ENCODE measurements at regions not wholly inside any gene's neighbourhood (a gene's known extent, or its start where the extent isn't known, plus 50 kb on each side); places are given as distances from the start of the nearest gene placed in this dataset.
"Not testable (repeated sequence)": the region's sequence is repeated elsewhere in the genome, so short reads cannot be mapped to it uniquely, and the experiment has no call there.

GRCh38 chr12:9293391-9293790, 85.2 kb upstream of the PZP start:
- DNase-seq; in situ Hi-C loops (cut with MboI; ENCODE audit: low pct_unique_long_range_greater_than_20kb, low sequenced_read_pairs): not testable (repeated sequence)

- in situ Hi-C loops (cut with MboI; ENCODE audit: low pct_unique_long_range_greater_than_20kb, low sequenced_read_pairs); DNase-seq: not testable (repeated sequence)
These were observed 81.8 kb upstream of the PZP start for GRCh38 chr12:9289984-9290383.

GRCh38 chr12:9284724-9285123, 76.5 kb upstream of the PZP start:
- DNase-seq; in situ Hi-C loops (cut with MboI; ENCODE audit: low pct_unique_long_range_greater_than_20kb, low sequenced_read_pairs): not testable (repeated sequence)

- in situ Hi-C loops (cut with MboI; ENCODE audit: low pct_unique_long_range_greater_than_20kb, low sequenced_read_pairs); DNase-seq: not testable (repeated sequence)
These were observed 76.0 kb upstream of the PZP start for GRCh38 chr12:9284197-9284596.

- peak; percentile 71 for DNase-seq
- in situ Hi-C loops (cut with MboI; ENCODE audit: low pct_unique_long_range_greater_than_20kb, low sequenced_read_pairs), result not testable (repeated sequence)
These were observed 75.3 kb upstream of the PZP start for GRCh38 chr12:9283346-9284095.

GRCh38 chr12:9276990-9277389, 68.8 kb upstream of the PZP start:
- in situ Hi-C loops (cut with MboI; ENCODE audit: low pct_unique_long_range_greater_than_20kb, low sequenced_read_pairs), result no loop called here
- DNase-seq, result no peak

- in situ Hi-C loops (cut with MboI; ENCODE audit: low pct_unique_long_range_greater_than_20kb, low sequenced_read_pairs), result no loop called here
- no peak for DNase-seq
These were observed 65.1 kb upstream of the PZP start for GRCh38 chr12:9273276-9273675.

- no peak for DNase-seq
- in situ Hi-C loops (cut with MboI; ENCODE audit: low pct_unique_long_range_greater_than_20kb, low sequenced_read_pairs), result no loop called here
These were observed 63.7 kb upstream of the PZP start for GRCh38 chr12:9271875-9272274.

GRCh38 chr12:9264546-9264945, 56.4 kb upstream of the PZP start:
- in situ Hi-C loops (cut with MboI; ENCODE audit: low pct_unique_long_range_greater_than_20kb, low sequenced_read_pairs), result no loop called here
- no peak for DNase-seq

GRCh38 chr12:9260931-9261330, 52.7 kb upstream of the PZP start:
- in situ Hi-C loops (cut with MboI; ENCODE audit: low pct_unique_long_range_greater_than_20kb, low sequenced_read_pairs), result no loop called here
- DNase-seq, result no peak

GRCh38 chr12:9258676-9259075, 50.5 kb upstream of the PZP start:
- in situ Hi-C loops (cut with MboI; ENCODE audit: low pct_unique_long_range_greater_than_20kb, low sequenced_read_pairs), result no loop called here
- DNase-seq, result no peak
